GM21447 (cell line): ENCODE measurements at regions not wholly inside any gene's neighbourhood (a gene's known extent, or its start where the extent isn't known, plus 50 kb on each side); places are given as distances from the start of the nearest gene placed in this dataset.
"Not testable (repeated sequence)": the region's sequence is repeated elsewhere in the genome, so short reads cannot be mapped to it uniquely, and the experiment has no call there.

Source experiments
- ATAC-seq: cut with Tn5 transposase; IDR thresholded peaks from one replicate; pipeline ENCODE4 v1.9.1; 2021; ENCODE audit not compliant: unreplicated experiment

DNA sequence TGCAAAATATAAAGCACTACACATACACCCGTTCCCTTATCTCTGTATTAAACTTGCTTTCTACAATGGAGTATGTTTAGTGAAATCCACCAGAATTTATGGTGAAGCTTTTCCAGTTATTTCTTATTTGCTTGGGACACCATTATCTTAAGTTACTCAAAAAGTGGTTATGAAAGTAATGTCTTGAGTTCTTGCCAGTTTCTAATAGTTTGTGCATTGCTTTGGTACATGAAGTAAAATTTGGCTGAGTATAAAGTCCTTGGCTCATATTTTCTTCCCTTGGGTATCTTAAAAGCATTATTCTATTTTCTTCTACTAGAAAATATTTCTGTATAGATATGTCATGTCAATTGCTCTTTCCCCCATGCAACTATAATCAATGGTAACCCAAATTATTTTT, 85.2 kb downstream of the POLR1F start:
- no peak for ATAC-seq

GRCh38 chr7:19621740-19622139, 87.1 kb downstream of the POLR1F start:
- ATAC-seq, result no peak

DNA sequence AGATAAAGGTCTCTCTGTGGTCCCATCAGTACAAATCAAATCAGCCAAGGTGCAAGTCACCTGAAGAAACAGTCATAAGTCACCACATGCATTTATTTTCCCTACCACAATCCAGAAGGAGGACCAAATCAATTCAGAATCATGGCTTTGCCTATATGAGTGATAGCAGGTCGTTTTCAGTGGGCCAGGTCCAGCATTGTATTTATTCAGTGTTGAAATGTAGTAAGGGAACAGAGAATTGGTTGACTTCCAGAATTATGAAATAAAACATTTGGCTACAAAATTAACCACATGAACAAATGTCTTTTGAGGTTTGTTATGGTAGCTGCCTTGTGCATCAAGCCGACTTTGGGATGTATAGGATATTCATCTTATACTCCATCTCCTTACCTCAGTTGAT, 88.4 kb downstream of the POLR1F start:
- no peak for ATAC-seq

DNA sequence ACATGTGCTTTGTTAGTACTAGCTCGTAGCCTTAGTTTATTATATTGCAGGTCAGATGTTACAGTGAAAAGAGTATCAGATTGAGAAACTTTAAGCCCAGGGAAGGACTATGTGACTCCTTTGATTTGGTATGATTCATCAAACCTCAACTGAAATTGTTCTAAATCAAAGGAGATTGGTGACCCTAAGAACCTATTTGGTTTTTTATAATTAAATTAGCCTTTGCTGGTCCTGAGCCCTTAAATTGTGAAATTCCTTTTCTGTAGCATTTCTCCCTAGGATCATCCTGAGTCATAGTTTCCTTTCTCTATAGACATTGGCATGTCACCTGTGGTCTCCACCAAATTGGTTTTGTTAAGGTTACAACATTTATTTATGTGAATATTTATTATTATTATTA, 89.7 kb downstream of the POLR1F start:
- no peak for ATAC-seq

- ATAC-seq, result no peak
These were observed 90.9 kb downstream of the POLR1F start for GRCh38 chr7:19617901-19618300.

DNA sequence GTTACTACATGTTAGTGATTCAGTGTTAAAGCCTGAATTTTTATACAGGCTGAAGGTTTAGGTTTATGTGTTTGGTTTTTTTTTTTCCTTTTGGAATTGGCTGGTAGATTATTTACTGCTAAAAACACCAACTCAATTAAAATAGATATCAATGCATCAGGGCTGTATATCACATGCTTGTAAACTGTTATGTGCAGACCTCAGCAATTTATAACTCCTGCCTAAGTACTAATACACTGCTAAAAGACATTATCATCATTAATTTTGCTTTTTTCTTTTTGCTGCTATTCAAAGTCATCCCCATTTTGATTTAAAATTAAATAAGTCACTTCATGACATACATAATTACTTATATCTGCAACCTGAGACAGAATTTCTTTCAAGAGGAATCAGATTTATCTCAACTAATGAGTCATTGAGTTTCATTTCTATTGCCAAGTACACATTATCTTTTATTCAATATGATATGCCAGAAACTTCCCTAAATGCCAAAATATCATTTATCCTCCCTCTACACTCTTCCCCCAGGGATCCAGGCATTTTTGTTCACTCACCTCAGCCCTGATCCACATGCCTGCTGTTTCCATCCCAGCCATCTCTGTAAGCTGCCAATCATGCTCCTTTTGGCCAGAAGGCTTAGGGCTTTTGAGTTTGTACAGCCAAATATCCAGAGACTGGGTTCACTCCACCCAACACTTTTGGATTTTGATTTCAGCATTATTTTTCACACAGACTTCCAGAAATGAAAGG, 98.5 kb downstream of the POLR1F start:
- no peak for ATAC-seq

DNA sequence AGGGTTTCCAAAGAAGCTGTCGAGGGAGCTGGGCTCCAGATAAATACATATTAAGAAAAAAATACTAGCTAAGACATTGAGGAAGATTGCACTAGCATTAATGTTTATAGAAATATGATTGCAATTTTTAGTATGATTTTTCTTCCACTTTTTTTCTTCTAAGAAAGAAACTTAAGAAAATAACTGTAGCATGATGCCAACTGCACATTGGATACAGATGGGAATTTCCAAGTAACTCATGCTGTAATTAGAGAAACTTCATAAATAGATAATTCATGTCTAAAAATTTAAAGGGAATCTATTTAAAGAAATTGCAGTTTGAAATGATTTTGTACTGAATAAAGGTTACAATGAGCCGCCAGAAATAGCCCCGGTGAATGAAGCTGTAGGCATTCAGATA, 119.4 kb downstream of the POLR1F start:
- ATAC-seq, result no peak

GRCh38 chr7:19587291-19587690, 121.5 kb downstream of the POLR1F start:
- ATAC-seq, result no peak

DNA sequence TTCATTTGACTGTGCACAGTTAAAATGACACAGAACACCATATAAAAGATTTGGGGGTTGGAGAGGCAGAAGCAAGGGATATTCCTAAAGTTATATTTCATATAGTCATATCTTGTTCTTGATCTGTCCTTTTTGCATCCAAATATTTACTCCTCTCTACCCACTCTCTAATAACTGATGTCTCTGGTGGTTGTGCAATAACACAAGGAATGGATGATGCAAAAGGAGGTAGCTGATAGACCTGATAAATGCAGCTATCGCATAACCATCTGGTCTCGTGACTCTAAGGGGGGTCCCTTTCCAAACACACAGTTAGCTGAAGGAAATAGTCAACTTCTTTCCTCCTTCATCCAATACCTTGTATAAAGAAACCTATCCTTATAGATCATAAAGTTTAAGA, 123.1 kb downstream of the POLR1F start:
- ATAC-seq, result no peak

- ATAC-seq, result no peak
These were observed 132.8 kb downstream of the POLR1F start for GRCh38 chr7:19575909-19576557.

DNA sequence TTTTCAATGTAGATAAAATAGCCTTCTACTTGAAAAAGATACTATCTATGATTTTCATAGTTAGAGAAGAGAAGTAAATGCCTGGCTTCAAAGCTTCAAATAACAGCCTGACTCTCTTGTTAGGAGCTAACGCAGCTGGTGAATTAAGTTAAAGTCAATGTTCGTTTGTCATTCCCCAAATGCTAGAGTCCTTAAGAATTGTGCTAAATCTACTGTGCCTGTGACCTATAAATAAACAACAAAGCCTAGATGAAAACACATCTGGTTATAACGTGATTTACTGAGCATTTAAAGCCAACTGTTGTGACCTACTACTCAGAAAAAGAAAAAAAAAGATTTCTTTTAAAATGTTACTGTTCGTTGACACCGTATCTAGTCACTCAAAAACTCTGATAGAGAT, 134.7 kb downstream of the POLR1F start:
- ATAC-seq, result no peak

DNA sequence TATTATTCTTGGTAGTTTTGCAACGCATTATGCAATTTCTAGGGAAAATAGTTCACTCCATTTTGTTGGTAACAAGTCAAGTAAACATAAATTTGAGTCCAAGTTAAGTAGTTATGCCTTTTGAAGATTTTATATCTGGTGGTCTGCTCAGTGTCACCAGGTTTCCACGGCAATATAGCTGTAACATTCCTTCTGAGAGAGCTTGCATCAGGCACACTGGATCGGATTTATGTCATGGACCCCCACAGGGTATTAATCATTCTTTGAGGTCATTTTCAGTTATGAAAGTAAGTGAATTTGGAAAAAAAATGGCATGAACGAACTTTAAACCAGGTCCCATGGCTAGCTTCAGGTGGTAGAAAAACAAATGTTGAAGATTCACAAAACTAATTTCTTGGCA, 136.3 kb downstream of the POLR1F start:
- no peak for ATAC-seq

DNA sequence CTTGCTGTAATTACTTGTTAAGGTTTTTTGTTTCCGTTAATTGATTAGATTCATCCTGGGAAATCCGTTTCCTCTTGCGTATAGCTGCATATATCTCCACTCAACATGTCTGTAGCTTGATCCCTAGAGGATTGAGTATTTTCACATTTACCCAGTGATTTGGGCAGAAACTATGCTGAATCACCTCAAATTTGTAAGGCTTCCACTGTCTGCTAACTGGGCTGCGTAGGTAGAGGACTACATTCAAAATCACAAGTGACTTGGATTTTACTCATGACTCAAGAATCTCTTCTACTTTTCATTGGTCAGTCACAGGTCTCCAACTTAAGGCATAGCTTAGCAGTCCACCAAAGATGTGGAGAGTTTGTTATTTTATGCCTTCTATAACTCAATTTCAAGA, 141.8 kb downstream of the POLR1F start:
- no peak for ATAC-seq

DNA sequence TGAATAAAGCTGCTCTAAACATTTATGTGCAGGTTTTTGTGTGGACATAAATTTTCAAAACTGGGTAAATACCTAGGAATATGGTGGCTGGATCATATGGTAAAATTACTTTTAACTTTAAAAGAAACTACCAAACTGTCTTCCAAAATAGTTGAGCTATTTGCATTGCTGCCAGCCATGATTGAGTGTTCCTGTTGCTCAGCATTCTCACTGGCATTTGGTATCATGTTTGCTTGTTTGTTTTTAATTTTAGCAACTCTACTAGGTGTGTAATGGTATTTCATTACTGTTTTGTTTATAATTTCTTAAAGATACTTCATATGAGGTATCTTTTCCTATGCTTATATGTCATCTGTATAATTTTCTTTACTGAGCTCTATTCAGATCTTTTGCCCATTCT, 143.2 kb downstream of the POLR1F start:
- ATAC-seq, result no peak

DNA sequence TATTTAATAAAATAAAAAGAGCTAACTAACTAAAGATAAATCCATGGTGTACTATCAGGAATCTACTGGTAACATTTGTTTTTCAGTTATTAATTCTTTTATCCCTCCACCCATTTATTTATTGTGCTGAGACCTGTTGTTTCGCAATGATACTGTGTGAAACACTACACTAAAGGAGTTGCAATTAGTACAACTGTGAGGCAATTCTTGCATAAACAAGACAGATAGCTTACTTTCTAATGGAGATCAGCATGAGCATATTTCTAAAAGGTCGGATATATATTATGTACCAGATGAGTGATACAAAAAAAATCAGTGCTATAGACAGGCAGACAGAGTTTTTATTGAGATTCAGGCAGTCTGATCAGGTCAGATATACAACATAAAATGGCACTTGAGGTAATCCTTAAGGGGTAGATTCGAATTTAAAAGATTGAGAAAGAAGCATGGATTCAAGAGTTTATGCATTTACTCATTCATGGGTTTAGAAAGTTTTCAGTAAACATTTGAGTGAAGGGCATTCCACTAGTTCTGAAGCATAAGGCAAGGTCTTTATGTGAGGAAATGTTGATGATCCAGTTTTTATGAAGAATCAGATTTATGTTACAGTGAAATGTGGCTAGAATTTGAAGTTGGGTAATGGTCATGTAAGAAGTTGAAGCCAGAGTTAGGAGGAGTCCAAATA, 147.6 kb downstream of the POLR1F start:
- ATAC-seq, result no peak

- no peak for ATAC-seq
These were observed 148.5 kb downstream of the POLR1F start for GRCh38 chr7:19560111-19560883.

GRCh38 chr7:19558527-19558926, 150.3 kb downstream of the POLR1F start:
- ATAC-seq, result no peak

DNA sequence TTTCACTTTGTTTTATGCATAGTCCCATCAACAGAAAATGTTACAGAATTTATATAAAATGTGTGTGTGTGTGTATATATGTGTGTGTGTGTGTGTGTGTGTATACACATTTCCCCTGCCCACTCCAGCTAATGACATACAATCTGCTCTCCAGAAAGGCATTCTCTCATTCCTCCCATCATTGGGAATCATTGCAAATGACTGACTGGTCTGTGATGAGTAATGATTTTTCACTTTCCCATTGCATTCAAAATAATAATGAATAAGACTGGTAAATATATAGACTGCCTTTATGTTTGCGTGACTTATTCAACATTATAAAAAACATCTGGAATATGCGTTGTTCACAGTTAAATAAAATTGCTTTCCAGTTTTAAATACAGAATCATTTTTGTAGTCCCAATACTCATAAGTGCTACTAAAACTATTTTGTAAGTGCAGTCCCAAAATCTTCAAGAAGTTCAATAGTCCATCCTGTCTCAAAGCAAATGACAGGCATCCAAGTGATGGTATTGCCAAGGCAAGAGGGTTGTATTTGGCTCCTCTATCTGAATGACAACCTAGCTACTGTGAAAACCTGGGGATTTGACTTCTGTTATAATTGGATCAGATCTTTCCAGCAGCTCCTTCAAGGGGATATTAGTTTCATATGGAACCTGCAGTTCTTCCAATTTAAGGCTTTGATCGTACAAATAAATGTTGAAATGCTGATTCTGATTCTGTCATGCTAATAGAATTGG, 150.9 kb downstream of the POLR1F start:
- ATAC-seq, result no peak

GRCh38 chr7:19554581-19554980, 154.3 kb downstream of the POLR1F start:
- ATAC-seq, result no peak

GRCh38 chr7:19552576-19552975, 156.3 kb downstream of the POLR1F start:
- ATAC-seq, result no peak

DNA sequence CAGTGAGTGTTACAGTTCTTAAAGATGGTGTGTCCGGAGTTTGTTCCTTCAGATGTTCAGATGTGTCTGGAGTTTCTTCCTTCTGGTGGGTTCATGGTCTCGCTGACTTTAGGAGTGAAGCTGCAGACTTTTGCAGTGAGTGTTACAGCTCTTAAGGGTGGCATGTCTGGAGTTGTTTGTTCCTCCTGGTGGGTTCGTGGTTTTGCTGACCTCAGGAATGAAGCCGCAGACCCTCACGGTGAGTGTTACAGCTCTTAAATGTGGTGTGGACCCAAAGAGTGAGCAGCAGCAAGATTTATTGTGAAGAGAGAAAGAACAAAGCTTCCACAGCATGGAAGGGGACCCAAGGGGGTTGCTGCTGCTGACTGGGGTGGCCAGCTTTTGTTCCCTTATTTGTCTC, 159.6 kb downstream of the POLR1F start:
- not testable (repeated sequence) for ATAC-seq
